ENCODE measurements at regions not wholly inside any gene's neighbourhood (a gene's known extent, or its start where the extent isn't known, plus 50 kb on each side); places are given as distances from the start of the nearest gene placed in this dataset.
A peak's percentile ranks its signal among the peaks of the same experiment; 100 is the strongest.

DNA sequence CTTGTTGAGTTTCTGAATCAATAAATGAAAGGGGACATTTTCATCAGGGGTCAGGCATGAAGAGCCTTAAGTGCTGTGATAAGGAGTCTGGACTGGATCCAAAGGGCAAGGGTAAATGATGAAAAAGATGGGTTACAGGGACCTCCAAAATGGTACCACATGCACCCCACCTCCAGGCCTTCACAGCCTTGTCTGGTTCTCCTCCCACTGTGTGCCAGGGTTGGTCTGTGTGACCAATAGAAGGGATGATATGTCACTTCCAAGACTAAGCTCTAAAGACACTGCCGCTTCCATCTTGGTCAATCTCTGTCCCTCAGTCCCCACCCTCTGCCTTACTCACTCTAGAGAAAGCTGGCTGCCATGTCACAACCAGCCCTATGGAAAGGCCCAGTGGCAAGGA lies 140.6 kb downstream of the ZNF281 start:
- H3K9me3 Mint-ChIP-seq: no peaks in the 10 kb centered on the region

DNA sequence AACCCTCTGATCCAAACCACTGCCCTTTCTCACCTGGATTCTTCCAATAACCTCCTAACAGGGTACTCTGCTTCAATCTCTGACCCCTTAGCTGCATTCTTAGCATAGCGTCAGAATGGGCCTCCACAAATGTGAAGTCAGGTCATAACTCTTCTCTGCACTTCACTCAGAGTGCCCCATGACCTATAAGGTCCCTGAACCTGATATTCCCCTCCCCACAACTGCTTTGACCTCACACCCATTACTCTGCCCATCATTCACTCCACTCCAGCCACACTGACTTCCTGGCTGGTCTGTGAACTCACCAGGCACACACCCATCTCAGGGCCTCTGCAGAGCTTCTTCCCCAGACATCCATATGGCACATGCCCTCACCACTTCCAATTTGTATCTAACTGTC lies 141.9 kb downstream of the ZNF281 start:
- Mint-ChIP-seq H3K4me3 (no peak overlapping the region), H3K4me1 (peaks cover 69% of the 10 kb centered on the region), H3K27me3 (ENCODE audit: low read depth, poor library complexity) (peaks cover 12% of the 10 kb centered on the region), H3K27ac (peak overlapping the region; percentile 45), H3K36me3 (ENCODE audit: low read depth) (no peaks in the 10 kb centered on the region), H3K9me3 (no peaks in the 10 kb centered on the region)
- TF ChIP-seq CTCF (IDR thresholded peaks at IDR 0.05): no peak
- DNase-seq: peak; percentile 35

More for the DNA sequence above, 140.6 kb downstream of the ZNF281 start:
- no peaks in the 10 kb centered on the region for H3K36me3 Mint-ChIP-seq (ENCODE audit: low read depth)
- no peak for TF ChIP-seq CTCF (IDR thresholded peaks at IDR 0.05)
- H3K27me3 Mint-ChIP-seq (ENCODE audit: low read depth, poor library complexity): peaks cover 6% of the 10 kb centered on the region
- DNase-seq: no peak
- H3K4me3 Mint-ChIP-seq: no peak overlapping the region
- peaks cover 74% of the 10 kb centered on the region for H3K4me1 Mint-ChIP-seq
- no peak overlapping the region for H3K27ac Mint-ChIP-seq

- no peak for TF ChIP-seq CTCF (IDR thresholded peaks at IDR 0.05)
- Mint-ChIP-seq H3K9me3 (no peaks in the 10 kb centered on the region), H3K4me3 (no peak overlapping the region), H3K27me3 (ENCODE audit: low read depth, poor library complexity) (peaks cover 10% of the 10 kb centered on the region), H3K4me1 (peaks cover 65% of the 10 kb centered on the region), H3K27ac (peak overlapping the region; percentile 45), H3K36me3 (ENCODE audit: low read depth) (no peaks in the 10 kb centered on the region)
- DNase-seq: no peak
Observed at GRCh38 chr1:200267458-200267857, 142.4 kb downstream of the ZNF281 start.

- H3K4me1 Mint-ChIP-seq: peaks cover 65% of the 10 kb centered on the region
- H3K4me3 Mint-ChIP-seq: no peak overlapping the region
- H3K9me3 Mint-ChIP-seq: no peaks in the 10 kb centered on the region
- no peak for DNase-seq
- TF ChIP-seq CTCF (IDR thresholded peaks at IDR 0.05): no peak
- no peak overlapping the region for H3K27ac Mint-ChIP-seq
- H3K36me3 Mint-ChIP-seq (ENCODE audit: low read depth): no peaks in the 10 kb centered on the region
- H3K27me3 Mint-ChIP-seq (ENCODE audit: low read depth, poor library complexity): peaks cover 10% of the 10 kb centered on the region
Observed at GRCh38 chr1:200266871-200267270, 143.0 kb downstream of the ZNF281 start.

DNA sequence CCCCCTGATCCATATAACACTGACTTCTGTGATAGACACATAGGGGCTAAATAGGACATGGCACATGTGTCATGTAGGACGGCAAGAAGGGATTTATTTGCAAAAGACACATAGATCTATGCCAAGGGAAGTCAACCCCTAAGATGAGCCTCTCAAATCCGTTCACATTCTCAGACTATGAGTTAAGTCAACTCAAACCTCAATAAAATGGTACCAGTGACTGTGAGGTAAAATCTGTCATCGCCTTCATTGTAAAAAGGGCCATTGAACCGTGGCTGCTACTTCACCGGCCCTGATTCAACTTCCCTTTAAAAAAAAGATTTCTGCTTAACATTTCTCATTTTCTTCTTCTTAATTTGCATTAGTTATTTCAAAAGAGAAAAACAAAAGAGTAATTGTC lies 144.0 kb downstream of the ZNF281 start:
- Mint-ChIP-seq H3K27ac (no peak overlapping the region), H3K27me3 (ENCODE audit: low read depth, poor library complexity) (peaks cover 10% of the 10 kb centered on the region), H3K36me3 (ENCODE audit: low read depth) (no peaks in the 10 kb centered on the region), H3K4me1 (peaks cover 70% of the 10 kb centered on the region), H3K9me3 (no peaks in the 10 kb centered on the region), H3K4me3 (no peak overlapping the region)
- TF ChIP-seq CTCF (IDR thresholded peaks at IDR 0.05): no peak
- no peak for DNase-seq

GRCh38 chr1:200265104-200265503 lies 144.7 kb downstream of the ZNF281 start:
- no peak overlapping the region for H3K4me3 Mint-ChIP-seq
- no peak for DNase-seq
- no peak for TF ChIP-seq CTCF (IDR thresholded peaks at IDR 0.05)
- H3K27ac Mint-ChIP-seq: no peak overlapping the region
- H3K27me3 Mint-ChIP-seq (ENCODE audit: low read depth, poor library complexity): peaks cover 10% of the 10 kb centered on the region
- H3K4me1 Mint-ChIP-seq: peaks cover 72% of the 10 kb centered on the region
- H3K9me3 Mint-ChIP-seq: no peaks in the 10 kb centered on the region
- no peaks in the 10 kb centered on the region for H3K36me3 Mint-ChIP-seq (ENCODE audit: low read depth)
